Osteoblast (primary cell): ENCODE measurements at regions not wholly inside any gene's neighbourhood (a gene's known extent, or its start where the extent isn't known, plus 50 kb on each side); places are given as distances from the start of the nearest gene placed in this dataset.

Source experiments
- DNase-seq: peaks from one replicate; pipeline ENCODE4 v3.0.0; 2011; ENCODE audit warnings: low spot score, mixed read lengths; ENCODE audit not compliant: insufficient read length; ENCODE audit errors: missing footprints
- H2AFZ ChIP-seq: 2 replicates; pipeline ENCODE4 v1.6.0; 2011; ENCODE audit warnings: mild to moderate bottlenecking, low read length
- H3K27ac ChIP-seq: 2 replicates; pipeline ENCODE4 v1.5.1; 2011; ENCODE audit warnings: mild to moderate bottlenecking, low read depth, low read length, moderate library complexity
- H3K27me3 ChIP-seq: 2 replicates; pipeline ENCODE4 v1.6.0; 2012; ENCODE audit warnings: mild to moderate bottlenecking, control low read depth, inconsistent platforms, low read length, moderate library complexity; ENCODE audit not compliant: insufficient read depth
- H3K36me3 ChIP-seq: 2 replicates; pipeline ENCODE4 v1.5.1; 2011; ENCODE audit warnings: mild to moderate bottlenecking, low read length, control low read depth, moderate library complexity; ENCODE audit not compliant: insufficient read depth
- H3K4me1 ChIP-seq: 2 replicates; pipeline ENCODE4 v1.5.1; 2011; ENCODE audit warnings: mild to moderate bottlenecking, low read length, control low read depth, moderate library complexity; ENCODE audit not compliant: insufficient read depth
- H3K4me2 ChIP-seq: 2 replicates; pipeline ENCODE4 v1.6.0; 2011; ENCODE audit warnings: mild to moderate bottlenecking, low read length; ENCODE audit not compliant: insufficient read depth
- H3K4me3 ChIP-seq: fragments of 200-600 bp; sonication (generic); 3 replicates; pipeline ENCODE4 v1.5.1; 2012; ENCODE audit warnings: mild to moderate bottlenecking, low read length, inconsistent platforms; ENCODE audit not compliant: insufficient read depth
- H3K79me2 ChIP-seq: 2 replicates; pipeline ENCODE4 v1.6.0; 2012; ENCODE audit warnings: mild to moderate bottlenecking, low read length, control low read depth, inconsistent platforms; ENCODE audit not compliant: insufficient read depth
- H3K9me3 ChIP-seq: 2 replicates; pipeline ENCODE4 v1.5.1; 2011; ENCODE audit warnings: low read depth, low read length, control low read depth
- H4K20me1 ChIP-seq: 2 replicates; pipeline ENCODE4 v1.6.0; 2012; ENCODE audit warnings: mild to moderate bottlenecking, low read length, control low read depth; ENCODE audit not compliant: insufficient read depth
- CTCF ChIP-seq: IDR thresholded peaks from 2 replicates; pipeline ENCODE4 v1.5.1; 2011; ENCODE audit warnings: mild to moderate bottlenecking, low read depth, low read length, moderate library complexity; ENCODE audit errors: extremely low read depth

GRCh38 chr18:44171301-44171700 is 509.4 kb upstream of the SETBP1 start:
- Histone ChIP-seq H2AFZ (no peak overlapping the region), H4K20me1 (no peaks in the 10 kb centered on the region), H3K4me1 (no peaks in the 10 kb centered on the region), H3K27me3 (no peaks in the 10 kb centered on the region), H3K36me3 (no peaks in the 10 kb centered on the region), H3K4me3 (no peak overlapping the region), H3K27ac (no peak overlapping the region), H3K4me2 (no peak overlapping the region), H3K9me3 (no peaks in the 10 kb centered on the region), H3K79me2 (no peaks in the 10 kb centered on the region)
- no peak for TF ChIP-seq CTCF
- no peak for DNase-seq

- H3K4me1 ChIP-seq: no peaks in the 10 kb centered on the region
- no peaks in the 10 kb centered on the region for H3K79me2 ChIP-seq
- H3K9me3 ChIP-seq: no peaks in the 10 kb centered on the region
- H3K4me3 ChIP-seq: no peak overlapping the region
- TF ChIP-seq CTCF: no peak
- no peaks in the 10 kb centered on the region for H4K20me1 ChIP-seq
- no peak overlapping the region for H3K27ac ChIP-seq
- no peaks in the 10 kb centered on the region for H3K36me3 ChIP-seq
- H3K4me2 ChIP-seq: no peak overlapping the region
- H2AFZ ChIP-seq: no peak overlapping the region
- no peak for DNase-seq
- no peaks in the 10 kb centered on the region for H3K27me3 ChIP-seq
Measured at GRCh38 chr18:44175891-44176290, 504.8 kb upstream of the SETBP1 start.

- Histone ChIP-seq H3K9me3 (no peaks in the 10 kb centered on the region), H3K27me3 (no peaks in the 10 kb centered on the region), H2AFZ (no peak overlapping the region), H3K27ac (no peak overlapping the region), H3K4me3 (no peak overlapping the region), H3K79me2 (no peaks in the 10 kb centered on the region), H3K4me2 (no peak overlapping the region), H4K20me1 (no peaks in the 10 kb centered on the region), H3K36me3 (no peaks in the 10 kb centered on the region), H3K4me1 (no peaks in the 10 kb centered on the region)
- DNase-seq: no peak
- no peak for TF ChIP-seq CTCF
Measured at GRCh38 chr18:44178476-44178875, 502.2 kb upstream of the SETBP1 start.

GRCh38 chr18:44179693-44180092 is 501.0 kb upstream of the SETBP1 start:
- TF ChIP-seq CTCF: no peak
- no peaks in the 10 kb centered on the region for H4K20me1 ChIP-seq
- H3K4me1 ChIP-seq: no peaks in the 10 kb centered on the region
- no peaks in the 10 kb centered on the region for H3K9me3 ChIP-seq
- H3K27ac ChIP-seq: no peak overlapping the region
- H3K36me3 ChIP-seq: no peaks in the 10 kb centered on the region
- no peak overlapping the region for H2AFZ ChIP-seq
- H3K4me3 ChIP-seq: no peak overlapping the region
- H3K79me2 ChIP-seq: no peaks in the 10 kb centered on the region
- H3K4me2 ChIP-seq: no peak overlapping the region
- H3K27me3 ChIP-seq: no peaks in the 10 kb centered on the region
- DNase-seq: no peak
